H1 (cell line): ENCODE measurements at regions not wholly inside any gene's neighbourhood (a gene's known extent, or its start where the extent isn't known, plus 50 kb on each side); places are given as distances from the start of the nearest gene placed in this dataset.

Experiments
- CTCF ChIA-PET: fragments of 300-600 bp; sonication (Branson Sonifier 250); formaldehyde crosslinking; loops from one replicate; lab custom pipeline; 2021; ENCODE audit not compliant: partially characterized antibody; lab: Charles Lee
- POLR2A ChIA-PET: fragments of 300-600 bp; sonication (Branson Sonifier 250); formaldehyde crosslinking; loops from one replicate; lab custom pipeline; 2021; ENCODE audit warnings: inconsistent platforms; ENCODE audit not compliant: partially characterized antibody; lab: Charles Lee
- DNase-seq, 2 experiments: peaks; one replicate each; pipeline versions ENCODE4 v3.0.0 to v3.0.0-alpha.2; 2010 to 2022; ENCODE audit warnings: low spot score in 2 of 2, low read depth in 1 of 2, mixed read lengths in 1 of 2
- FAIRE-seq: peaks from 2 replicates; lab custom pipeline; 2011; peaks lifted over from hg19 to GRCh38; lab: Jason Lieb, UNC
- H2AFZ ChIP-seq: 2 replicates; pipeline ENCODE4 v1.8.1; 2012; ENCODE audit warnings: low read length, inconsistent platforms
- H2AK5ac ChIP-seq: 2 replicates; pipeline ENCODE4 v1.6.1; 2013; ENCODE audit warnings: low read depth, low read length
- H2BK120ac ChIP-seq: replicated peaks from 2 replicates; pipeline ENCODE3; 2013; ENCODE audit warnings: low read depth, low read length, inconsistent platforms
- H2BK12ac ChIP-seq: 2 replicates; pipeline ENCODE4 v1.6.1; 2013; ENCODE audit warnings: low read depth, low read length
- H2BK15ac ChIP-seq: 2 replicates; pipeline ENCODE4 v1.6.1; 2013; ENCODE audit warnings: low read length
- H2BK20ac ChIP-seq: 2 replicates; pipeline ENCODE4 v1.6.1; 2013; ENCODE audit warnings: low read length
- H2BK5ac ChIP-seq: 2 replicates; pipeline ENCODE4 v1.6.1; 2013; ENCODE audit warnings: low read depth, low read length
- H3K14ac ChIP-seq: 2 replicates; pipeline ENCODE4 v1.6.1; 2013; ENCODE audit warnings: inconsistent platforms; ENCODE audit not compliant: insufficient read length
- H3K18ac ChIP-seq: 2 replicates; pipeline ENCODE4 v1.6.1; 2013; ENCODE audit warnings: low read length; ENCODE audit errors: extremely low read depth
- H3K23ac ChIP-seq: 2 replicates; pipeline ENCODE4 v1.6.1; 2013; ENCODE audit warnings: inconsistent platforms; ENCODE audit not compliant: insufficient read length
- H3K23me2 ChIP-seq: 2 replicates; pipeline ENCODE4 v1.6.1; 2013; ENCODE audit warnings: low read depth, low read length
- H3K27ac ChIP-seq: 2 replicates; pipeline ENCODE4 v1.6.1; 2011; ENCODE audit warnings: low read depth, low read length, inconsistent platforms
- H3K27me3 ChIP-seq, 4 experiments: replicated peaks in 1 of 4; 1 replicate in 1 of 4; 2 replicates in 3 of 4; pipeline versions ENCODE4 v1.6.1 to v1.8.1; 2011 to 2013; ENCODE audit warnings: low read length in 3 of 4, mild to moderate bottlenecking in 3 of 4, inconsistent platforms in 2 of 4, mixed read lengths in 2 of 4, moderate library complexity in 1 of 4; ENCODE audit not compliant: control insufficient read depth in 3 of 4, insufficient read depth in 3 of 4; ENCODE audit errors: extremely low read depth in 1 of 4
- H3K36me3 ChIP-seq, 4 experiments: 2 replicates each; pipeline versions ENCODE4 v1.6.1 to v1.8.1; 2011 to 2013; ENCODE audit warnings: mild to moderate bottlenecking in 4 of 4, low read length in 3 of 4, moderate library complexity in 2 of 4, control low read depth in 1 of 4, inconsistent platforms in 1 of 4; ENCODE audit not compliant: insufficient read depth in 4 of 4, control insufficient read depth in 2 of 4
- H3K4ac ChIP-seq: replicated peaks from 2 replicates; pipeline ENCODE3; 2013; ENCODE audit warnings: low read length, low read depth, mixed read lengths, inconsistent platforms; ENCODE audit not compliant: insufficient read length
- H3K4me1 ChIP-seq, 4 experiments: replicated peaks in 1 of 4; 1 replicate in 1 of 4; 2 replicates in 3 of 4; pipeline versions ENCODE4 v1.6.1 to v1.8.1; 2011 to 2013; ENCODE audit warnings: low read length in 3 of 4, inconsistent platforms in 2 of 4, mixed read lengths in 1 of 4; ENCODE audit not compliant: insufficient read depth in 4 of 4, control insufficient read depth in 3 of 4
- H3K4me2 ChIP-seq, 2 experiments: 2 replicates each; pipeline versions ENCODE4 v1.6.1 to v1.8.1; 2011 to 2013; ENCODE audit warnings: low read depth in 2 of 2, low read length in 2 of 2, control low read depth in 1 of 2, inconsistent platforms in 1 of 2, mild to moderate bottlenecking in 1 of 2; ENCODE audit not compliant: insufficient read depth in 1 of 2
- H3K4me3 ChIP-seq, 4 experiments: fragments of 200-600, 300-600 bp in 1 of 4; sonication (generic), shearing (Covaris generic), sonication (Bioruptor Twin) in 1 of 4; 2 replicates each; pipeline versions ENCODE4 v1.5.1 to v1.8.1; 2011 to 2016; ENCODE audit warnings: low read length in 4 of 4, low read depth in 3 of 4, control low read depth in 2 of 4, inconsistent platforms in 2 of 4, mild to moderate bottlenecking in 2 of 4, mixed read lengths in 1 of 4, moderate library complexity in 1 of 4; ENCODE audit not compliant: insufficient read depth in 2 of 4; ENCODE audit errors: extremely low read depth in 1 of 4
- H3K56ac ChIP-seq: replicated peaks from 2 replicates; pipeline ENCODE3; 2013; ENCODE audit warnings: low read depth, mild to moderate bottlenecking, mixed read lengths, low read length, inconsistent platforms; ENCODE audit not compliant: insufficient read length
- H3K79me1 ChIP-seq: 2 replicates; pipeline ENCODE4 v1.6.1; 2013; ENCODE audit warnings: low read depth, low read length, control low read depth
- H3K79me2 ChIP-seq, 2 experiments: 2 replicates each; pipeline versions ENCODE4 v1.6.1 to v1.8.1; 2012 to 2013; ENCODE audit warnings: low read length in 2 of 2, mild to moderate bottlenecking in 2 of 2, inconsistent platforms in 1 of 2; ENCODE audit not compliant: insufficient read depth in 2 of 2, control insufficient read depth in 1 of 2
- H3K9ac ChIP-seq, 4 experiments: replicated peaks in 1 of 4; 1 replicate in 1 of 4; 2 replicates in 3 of 4; pipeline versions ENCODE4 v1.6.1 to v1.8.1; 2011 to 2013; ENCODE audit warnings: low read depth in 3 of 4, low read length in 3 of 4, control low read depth in 2 of 4, mild to moderate bottlenecking in 2 of 4, moderate library complexity in 2 of 4, inconsistent platforms in 1 of 4; ENCODE audit errors: extremely low read depth in 1 of 4
- H3K9me3 ChIP-seq, 2 experiments: 2 replicates each; pipeline versions ENCODE4 v1.6.1 to v1.8.1; 2012 to 2013; ENCODE audit warnings: mild to moderate bottlenecking in 2 of 2, moderate library complexity in 2 of 2, control low read depth in 1 of 2, inconsistent platforms in 1 of 2, low read depth in 1 of 2, low read length in 1 of 2, mixed read lengths in 1 of 2; ENCODE audit not compliant: insufficient read depth in 2 of 2
- H4K20me1 ChIP-seq, 2 experiments: replicated peaks in 1 of 2; 2 replicates each; pipeline versions ENCODE3 to v1.8.1; 2011 to 2013; ENCODE audit warnings: inconsistent platforms in 2 of 2, low read length in 2 of 2, mild to moderate bottlenecking in 1 of 2; ENCODE audit not compliant: insufficient read depth in 2 of 2, control insufficient read depth in 1 of 2
- H4K5ac ChIP-seq: 2 replicates; pipeline ENCODE4 v1.6.1; 2013; ENCODE audit warnings: low read length, low read depth, mixed read lengths, inconsistent platforms; ENCODE audit not compliant: insufficient read length
- H4K8ac ChIP-seq: 2 replicates; pipeline ENCODE4 v1.8.0; 2013; ENCODE audit warnings: mild to moderate bottlenecking, moderate library complexity, low read length, inconsistent platforms; ENCODE audit not compliant: insufficient read depth; ENCODE audit errors: extremely low read depth
- H4K91ac ChIP-seq: replicated peaks from 2 replicates; pipeline ENCODE3; 2013; ENCODE audit warnings: low read length, mixed read lengths, inconsistent platforms; ENCODE audit not compliant: insufficient read length
- BACH1 ChIP-seq: IDR thresholded peaks from 2 replicates; pipeline ENCODE4 v1.6.1; 2012; ENCODE audit warnings: low read length, improper control_type of control experiment
- CBX5 ChIP-seq: fragments of 300-800, 300-1000 bp; sonication (generic); IDR thresholded peaks from 2 replicates; pipeline ENCODE4 v1.7.1; 2016; ENCODE audit warnings: antibody characterized with exemption, low read length, low read depth
- EGR1 ChIP-seq: IDR thresholded peaks from 2 replicates; pipeline ENCODE4 v1.6.1; 2011; ENCODE audit warnings: low read depth, low read length, borderline replicate concordance
- FOSL1 ChIP-seq: IDR thresholded peaks from 2 replicates; pipeline ENCODE4 v1.6.1; 2011; ENCODE audit warnings: mild to moderate bottlenecking, low read depth, low read length, moderate library complexity; ENCODE audit not compliant: insufficient read depth
- HDAC2 ChIP-seq, 2 experiments: fragments of 300-600 bp in 1 of 2; sonication (generic) in 1 of 2; IDR thresholded peaks; 2 replicates each; pipeline ENCODE4 v1.6.1; 2011 to 2012; ENCODE audit warnings: low read depth in 2 of 2, low read length in 2 of 2, mild to moderate bottlenecking in 2 of 2, moderate library complexity in 2 of 2, borderline replicate concordance in 1 of 2, inconsistent platforms in 1 of 2
- HDAC6 ChIP-seq: IDR thresholded peaks from one replicate; pipeline ENCODE4 v1.7.1; 2012; ENCODE audit warnings: low read depth, mild to moderate bottlenecking, inconsistent platforms, low read length, moderate library complexity
- JUND ChIP-seq: IDR thresholded peaks from 2 replicates; pipeline ENCODE4 v1.6.1; 2011; ENCODE audit warnings: mild to moderate bottlenecking, improper control_type of control experiment, low read length
- KDM4A ChIP-seq: IDR thresholded peaks from one replicate; pipeline ENCODE4 v1.7.1; 2012; ENCODE audit warnings: low read depth, mild to moderate bottlenecking, moderate library complexity, low read length, inconsistent platforms; ENCODE audit not compliant: severe bottlenecking
- MAFK ChIP-seq: IDR thresholded peaks from 2 replicates; pipeline ENCODE4 v1.6.1; 2012; ENCODE audit warnings: low read depth, mild to moderate bottlenecking, improper control_type of control experiment, low read length
- POLR2A ChIP-seq, 2 experiments: IDR thresholded peaks; 1 replicate in 1 of 2; 2 replicates in 1 of 2; pipeline ENCODE4 v1.6.1; 2011; ENCODE audit warnings: low read depth in 2 of 2, low read length in 2 of 2, mild to moderate bottlenecking in 2 of 2; ENCODE audit errors: control extremely low read depth in 1 of 2
- RAD21 ChIP-seq, 2 experiments: IDR thresholded peaks in 1 of 2; conservative IDR thresholded peaks in 1 of 2; 2 replicates each; pipeline ENCODE4 v1.6.1; 2011; ENCODE audit warnings: low read depth in 2 of 2, low read length in 2 of 2, improper control_type of control experiment in 1 of 2, inconsistent platforms in 1 of 2, mild to moderate bottlenecking in 1 of 2, moderate library complexity in 1 of 2
- SIN3A ChIP-seq, 2 experiments: IDR thresholded peaks in 1 of 2; conservative IDR thresholded peaks in 1 of 2; 2 replicates each; pipeline ENCODE4 v1.6.1; 2011 to 2012; ENCODE audit warnings: low read length in 2 of 2, improper control_type of control experiment in 1 of 2, low read depth in 1 of 2, mild to moderate bottlenecking in 1 of 2
- TCF12 ChIP-seq: IDR thresholded peaks from 2 replicates; pipeline ENCODE4 v1.6.1; 2011; ENCODE audit warnings: low read depth, mild to moderate bottlenecking, low read length
- TEAD4 ChIP-seq: IDR thresholded peaks from 2 replicates; pipeline ENCODE4 v1.6.1; 2012; ENCODE audit warnings: low read depth, low read length, inconsistent platforms, mixed read lengths
- WGBS, 2 experiments: shearing (Covaris generic) in 1 of 2; methylation state at CpG; one replicate each; pipeline versions ENCODE4 v1.1.6 to v1.1.7; 2013 to 2015; ENCODE audit warnings: low lambda C conversion rate in 2 of 2, mixed read lengths in 2 of 2, inconsistent platforms in 1 of 2, low coverage in 1 of 2, missing lambda C conversion rate in 1 of 2; ENCODE audit not compliant: insufficient replicate concordance in 2 of 2, insufficient coverage in 1 of 2, insufficient read length in 1 of 2; ENCODE audit errors: extremely low coverage in 1 of 2, missing lambda C conversion rate in 1 of 2; 5-methylcytosine and 5-hydroxymethylcytosine counted together

DNA sequence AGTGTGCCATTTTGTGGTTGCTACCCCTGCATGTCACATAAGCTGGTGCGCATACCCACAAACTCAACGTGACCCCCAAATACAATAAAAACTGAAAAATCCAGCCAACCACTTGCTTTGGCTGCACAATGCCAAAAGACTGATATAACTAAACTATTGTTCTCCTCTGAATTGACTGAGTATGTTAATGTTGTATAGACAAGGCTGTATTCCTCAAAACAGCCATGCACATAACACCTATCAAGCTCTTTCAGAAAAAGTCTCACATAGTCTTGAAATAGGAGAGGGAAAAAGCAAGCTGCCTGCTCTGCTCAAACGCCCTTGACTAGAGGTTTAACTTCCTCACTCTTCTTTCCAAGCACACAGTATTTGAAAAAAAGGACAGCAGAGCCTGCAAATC is 126.4 kb upstream of the NOCT start:
- H3K36me3 ChIP-seq = peaks cover 0 to 8% (median 0%) of the 10 kb centered on the region in 4 experiments; a peak in 1 of 8 replicates
- no peak overlapping the region for H4K91ac ChIP-seq
- H3K9ac ChIP-seq = no peak overlapping the region
- no peak overlapping the region for H2BK15ac ChIP-seq
- no peak overlapping the region for H3K56ac ChIP-seq
- peaks cover 3 to 13% (median 9%) of the 10 kb centered on the region in 4 experiments; a peak in 5 of 7 replicates for H3K4me1 ChIP-seq
- no peak overlapping the region for H3K27ac ChIP-seq
- no peak overlapping the region for H2BK5ac ChIP-seq
- H3K4me3 ChIP-seq = no peak overlapping the region
- 86% methylated on average over 3 of the region's 3 CpGs; no CpG with 5 or more reads in 1 of the 2 experiments for WGBS, 2 experiments
- H2BK12ac ChIP-seq = no peak overlapping the region
- H3K27me3 ChIP-seq = no peaks in the 10 kb centered on the region
- no peak overlapping the region; the same call in 1 of the 2 replicates for H3K18ac ChIP-seq
- H2BK20ac ChIP-seq = no peak overlapping the region
- H3K79me2 ChIP-seq = no peaks in the 10 kb centered on the region
- DNase-seq = no peak
- FAIRE-seq = no peak
- H3K23me2 ChIP-seq = no peaks in the 10 kb centered on the region
- ChIA-PET POLR2A (interaction anchor here (0.6 to 0.8 kb wide), 2 partner anchors 21 to 720 kb away, joined by 3 read pairs; no protein-coding TSS in a partner anchor), CTCF (interaction anchor here (1.1 to 3.0 kb wide), 5 partner anchors 18 to 387 kb away, joined by 3 to 11 read pairs (median 4); no protein-coding TSS in a partner anchor)
- H2BK120ac ChIP-seq = no peak overlapping the region
- no peak overlapping the region for H3K23ac ChIP-seq
- no peak overlapping the region for H3K4me2 ChIP-seq
- no peaks in the 10 kb centered on the region for H4K20me1 ChIP-seq
- H4K8ac ChIP-seq = no peak overlapping the region
- no peaks in the 10 kb centered on the region for H3K79me1 ChIP-seq
- peaks cover 11 to 17% of the 10 kb centered on the region in 2 experiments for H3K9me3 ChIP-seq
- no peak overlapping the region for H4K5ac ChIP-seq
- H2AFZ ChIP-seq = no peak overlapping the region
- H3K14ac ChIP-seq = no peak overlapping the region
- no peak overlapping the region for H3K4ac ChIP-seq
- no peak overlapping the region for H2AK5ac ChIP-seq
- TF ChIP-seq JUND = no peak
- no peak for TF ChIP-seq CBX5
- no peak for TF ChIP-seq SIN3A (conservative IDR thresholded peaks at IDR 0.05 in 1 of 2, IDR thresholded peaks at IDR 0.05 in 1 of 2; ENCODE audit: low read depth in 1 of 2, low read length in 2 of 2)
- TF ChIP-seq TCF12 = no peak
- TF ChIP-seq RAD21 (IDR thresholded peaks at IDR 0.05 in 1 of 2, conservative IDR thresholded peaks at IDR 0.05 in 1 of 2; ENCODE audit: low read depth in 2 of 2, low read length in 2 of 2) = no peak
- no peak for TF ChIP-seq POLR2A (IDR thresholded peaks at IDR 0.05; ENCODE audit: control extremely low read depth in 1 of 2, low read depth in 2 of 2, low read length in 2 of 2)
- TF ChIP-seq KDM4A = no peak
- no peak for TF ChIP-seq BACH1
- TF ChIP-seq TEAD4 = no peak
- TF ChIP-seq MAFK = no peak
- no peak for TF ChIP-seq FOSL1
- TF ChIP-seq EGR1 = no peak
- TF ChIP-seq HDAC2 (IDR thresholded peaks at IDR 0.05; ENCODE audit: borderline replicate concordance in 1 of 2, low read depth in 2 of 2, low read length in 2 of 2) = no peak
- TF ChIP-seq HDAC6 = no peak
